Mesenchymal stem cell (in vitro differentiated cells and primary cell): ENCODE measurements at regions not wholly inside any gene's neighbourhood (a gene's known extent, or its start where the extent isn't known, plus 50 kb on each side); places are given as distances from the start of the nearest gene placed in this dataset.
A peak's percentile ranks its signal among the peaks of the same experiment; 100 is the strongest.

Experiments used
- DNase-seq: peaks from one replicate; pipeline ENCODE4 v3.0.0-alpha.2; 2013
- H2AFZ ChIP-seq: one replicate; pipeline ENCODE4 v1.6.1; 2013; ENCODE audit warnings: low read depth, mild to moderate bottlenecking, control low read depth, inconsistent platforms, low read length, moderate library complexity
- H2AK5ac ChIP-seq: 2 replicates; pipeline ENCODE4 v1.6.1; 2013; ENCODE audit warnings: low read length, moderate library complexity, mild to moderate bottlenecking, inconsistent platforms; ENCODE audit not compliant: severe bottlenecking
- H2BK120ac ChIP-seq: one replicate; pipeline ENCODE4 v1.6.1; 2013; ENCODE audit warnings: low read depth, mild to moderate bottlenecking, inconsistent platforms, low read length, moderate library complexity
- H2BK12ac ChIP-seq, 2 experiments: one replicate each; pipeline ENCODE4 v1.6.1; 2013; ENCODE audit warnings: inconsistent platforms in 2 of 2, low read length in 2 of 2, mild to moderate bottlenecking in 2 of 2, moderate library complexity in 2 of 2, control low read depth in 1 of 2
- H2BK15ac ChIP-seq: one replicate; pipeline ENCODE4 v1.6.1; 2013; ENCODE audit warnings: mild to moderate bottlenecking, low read depth, inconsistent platforms; ENCODE audit not compliant: poor library complexity, severe bottlenecking
- H2BK5ac ChIP-seq: 2 replicates; pipeline ENCODE4 v1.6.1; 2013; ENCODE audit warnings: low read depth, mild to moderate bottlenecking, low read length, control low read depth, inconsistent platforms; ENCODE audit not compliant: poor library complexity, severe bottlenecking
- H3K14ac ChIP-seq, 2 experiments: one replicate each; pipeline ENCODE4 v1.6.1; 2013; ENCODE audit warnings: inconsistent platforms in 2 of 2, low read length in 2 of 2, control low read depth in 1 of 2, mild to moderate bottlenecking in 1 of 2, moderate library complexity in 1 of 2
- H3K18ac ChIP-seq, 2 experiments: one replicate each; pipeline ENCODE4 v1.6.1; 2013; ENCODE audit warnings: inconsistent platforms in 2 of 2, low read length in 2 of 2, control low read depth in 1 of 2, low read depth in 1 of 2, mild to moderate bottlenecking in 1 of 2
- H3K23ac ChIP-seq, 2 experiments: one replicate each; pipeline ENCODE4 v1.6.1; 2013; ENCODE audit warnings: inconsistent platforms in 2 of 2, low read length in 2 of 2, mild to moderate bottlenecking in 2 of 2, moderate library complexity in 2 of 2, control low read depth in 1 of 2
- H3K27ac ChIP-seq: 2 replicates; pipeline ENCODE4 v1.5.1; 2013; ENCODE audit warnings: mild to moderate bottlenecking, moderate library complexity, low read length, control low read depth, inconsistent platforms; ENCODE audit not compliant: poor library complexity, severe bottlenecking
- H3K27me3 ChIP-seq, 2 experiments: 2 replicates each; pipeline versions ENCODE4 v1.6.1 to v1.7.0; 2013; ENCODE audit warnings: low read length in 2 of 2, mild to moderate bottlenecking in 2 of 2, moderate library complexity in 2 of 2, control low read depth in 1 of 2, inconsistent platforms in 1 of 2; ENCODE audit not compliant: control insufficient read depth in 1 of 2, insufficient read depth in 1 of 2
- H3K36me3 ChIP-seq, 2 experiments: 2 replicates each; pipeline versions ENCODE4 v1.6.1 to v1.7.0; 2013; ENCODE audit warnings: low read length in 2 of 2, control low read depth in 1 of 2, inconsistent platforms in 1 of 2, low read depth in 1 of 2, mild to moderate bottlenecking in 1 of 2; ENCODE audit not compliant: insufficient read depth in 2 of 2, control insufficient read depth in 1 of 2
- H3K4ac ChIP-seq, 2 experiments: one replicate each; pipeline ENCODE4 v1.6.1; 2013; ENCODE audit warnings: inconsistent platforms in 2 of 2, low read length in 2 of 2, mild to moderate bottlenecking in 2 of 2, moderate library complexity in 2 of 2, control low read depth in 1 of 2, low read depth in 1 of 2
- H3K4me1 ChIP-seq: 2 replicates; pipeline ENCODE4 v1.6.1; 2013; ENCODE audit warnings: low read depth, low read length, control low read depth; ENCODE audit not compliant: control insufficient read depth, insufficient read depth
- H3K4me2 ChIP-seq: 2 replicates; pipeline ENCODE4 v1.6.1; 2013; ENCODE audit warnings: low read length, mild to moderate bottlenecking, inconsistent platforms; ENCODE audit not compliant: poor library complexity, severe bottlenecking
- H3K4me3 ChIP-seq, 2 experiments: 2 replicates each; pipeline versions ENCODE4 v1.5.1 to v1.7.0; 2013; ENCODE audit warnings: low read length in 2 of 2, mild to moderate bottlenecking in 2 of 2, control low read depth in 1 of 2, low read depth in 1 of 2; ENCODE audit not compliant: insufficient read depth in 1 of 2
- H3K79me1 ChIP-seq: replicated peaks from 2 replicates; pipeline ENCODE4 v1.6.1; 2013; ENCODE audit warnings: mild to moderate bottlenecking, control low read depth, low read length, inconsistent platforms; ENCODE audit not compliant: poor library complexity, severe bottlenecking
- H3K9ac ChIP-seq: 2 replicates; pipeline ENCODE4 v1.7.0; 2013; ENCODE audit warnings: mild to moderate bottlenecking, low read length, moderate library complexity
- H3K9me3 ChIP-seq: 2 replicates; pipeline ENCODE4 v1.7.0; 2013; ENCODE audit warnings: mild to moderate bottlenecking, low read length; ENCODE audit not compliant: control insufficient read depth
- H4K8ac ChIP-seq: one replicate; pipeline ENCODE4 v1.6.1; 2013; ENCODE audit warnings: inconsistent platforms, mild to moderate bottlenecking, low read length, moderate library complexity
- H4K91ac ChIP-seq: one replicate; pipeline ENCODE4 v1.6.1; 2013; ENCODE audit warnings: mild to moderate bottlenecking, low read length, inconsistent platforms
- WGBS: methylation state at CpG from one replicate; pipeline ENCODE4 v1.1.7; 2013; ENCODE audit warnings: mixed read lengths; 5-methylcytosine and 5-hydroxymethylcytosine counted together

DNA sequence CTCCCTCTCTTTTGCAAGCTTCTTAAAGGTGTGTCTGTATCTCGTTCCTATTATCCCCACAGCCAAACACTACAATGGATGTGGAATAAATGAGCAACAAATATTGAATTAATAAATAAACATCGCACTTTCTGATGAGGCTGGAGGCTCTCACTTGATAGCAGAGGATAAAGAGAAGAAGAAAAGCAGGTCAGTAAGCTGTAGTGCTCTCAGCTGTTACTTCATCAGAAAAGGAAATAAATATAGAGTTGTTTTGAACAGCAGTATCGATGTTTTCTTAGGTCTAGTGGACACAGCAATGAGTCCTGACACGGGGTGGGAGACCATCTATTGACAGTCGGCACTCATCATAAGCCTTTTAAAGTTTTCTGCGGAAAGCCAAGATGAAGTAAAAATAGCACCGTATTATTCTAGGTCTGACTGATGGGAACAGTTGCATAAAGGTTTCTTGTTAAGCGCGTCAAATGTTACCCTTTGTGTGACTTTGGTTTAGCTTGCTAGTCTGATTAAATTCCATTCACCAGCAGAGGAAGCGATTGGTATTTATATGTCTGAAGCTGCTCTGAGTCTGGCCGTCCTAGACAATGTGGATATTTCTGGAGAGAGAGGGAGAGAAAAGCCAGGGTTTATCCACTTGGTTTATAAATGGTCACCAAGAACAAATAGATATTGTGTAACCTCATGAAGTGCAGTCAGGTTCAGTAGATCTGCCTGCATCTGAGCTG, 646.1 kb downstream of the CDH11 start:
- no peak overlapping the region for H2AK5ac ChIP-seq
- peaks cover 6% of the 10 kb centered on the region for H3K4me1 ChIP-seq
- H3K79me1 ChIP-seq, result no peaks in the 10 kb centered on the region
- WGBS, result 92% methylated on average over 10 of the region's 11 CpGs
- no peak overlapping the region for H3K9ac ChIP-seq
- H3K23ac ChIP-seq, result no peak overlapping the region
- H3K14ac ChIP-seq, result no peak overlapping the region
- no peaks in the 10 kb centered on the region for H3K36me3 ChIP-seq
- H4K8ac ChIP-seq, result no peak overlapping the region
- H3K18ac ChIP-seq, result no peak overlapping the region
- no peak overlapping the region for H2BK12ac ChIP-seq
- H3K27me3 ChIP-seq, result no peaks in the 10 kb centered on the region
- no peak overlapping the region for H2BK120ac ChIP-seq
- H4K91ac ChIP-seq, result no peak overlapping the region
- H3K4me2 ChIP-seq, result no peak overlapping the region
- H2AFZ ChIP-seq, result no peak overlapping the region
- H3K27ac ChIP-seq, result no peak overlapping the region
- no peak overlapping the region for H3K4me3 ChIP-seq
- no peak overlapping the region for H3K4ac ChIP-seq
- H3K9me3 ChIP-seq, result no peaks in the 10 kb centered on the region
- no peak overlapping the region for H2BK15ac ChIP-seq
- DNase-seq, result peak; percentile 39
- no peak overlapping the region for H2BK5ac ChIP-seq

- no peak overlapping the region for H3K18ac ChIP-seq
- no peak overlapping the region for H2AFZ ChIP-seq
- H3K14ac ChIP-seq, result no peak overlapping the region
- H2BK120ac ChIP-seq, result no peak overlapping the region
- no peaks in the 10 kb centered on the region for H3K36me3 ChIP-seq
- H3K27ac ChIP-seq, result no peak overlapping the region
- peaks cover 5% of the 10 kb centered on the region for H3K9me3 ChIP-seq
- H2BK15ac ChIP-seq, result no peak overlapping the region
- no peak overlapping the region for H3K4me3 ChIP-seq
- no peak overlapping the region for H3K4me2 ChIP-seq
- no peak overlapping the region for H3K9ac ChIP-seq
- H4K8ac ChIP-seq, result no peak overlapping the region
- no peak overlapping the region for H3K4ac ChIP-seq
- H3K23ac ChIP-seq, result no peak overlapping the region
- no peaks in the 10 kb centered on the region for H3K4me1 ChIP-seq
- no peaks in the 10 kb centered on the region for H3K79me1 ChIP-seq
- no peak for DNase-seq
- H2BK12ac ChIP-seq, result no peak overlapping the region
- H3K27me3 ChIP-seq, result no peaks in the 10 kb centered on the region
- H4K91ac ChIP-seq, result no peak overlapping the region
- H2AK5ac ChIP-seq, result no peak overlapping the region
- H2BK5ac ChIP-seq, result no peak overlapping the region
- WGBS, result no CpG with 5 or more reads among the region's 2 CpGs
Measured at GRCh38 chr16:64470916-64471315, 650.9 kb downstream of the CDH11 start.

GRCh38 chr16:64469906-64470702, 651.8 kb downstream of the CDH11 start:
- no peak overlapping the region for H4K91ac ChIP-seq
- H3K4me2 ChIP-seq, result no peak overlapping the region
- no peak overlapping the region for H2BK12ac ChIP-seq
- no peaks in the 10 kb centered on the region for H3K79me1 ChIP-seq
- no peak overlapping the region for H3K4me3 ChIP-seq
- WGBS, result 89% methylated on average over 2 of the region's 2 CpGs
- no peak overlapping the region for H3K14ac ChIP-seq
- no peak overlapping the region for H3K4ac ChIP-seq
- H2BK120ac ChIP-seq, result no peak overlapping the region
- no peak overlapping the region for H3K23ac ChIP-seq
- H2AFZ ChIP-seq, result no peak overlapping the region
- no peaks in the 10 kb centered on the region for H3K27me3 ChIP-seq
- H3K9me3 ChIP-seq, result peaks cover 10% of the 10 kb centered on the region
- no peaks in the 10 kb centered on the region for H3K36me3 ChIP-seq
- no peak overlapping the region for H4K8ac ChIP-seq
- no peak overlapping the region for H3K27ac ChIP-seq
- no peak overlapping the region for H2BK15ac ChIP-seq
- H3K9ac ChIP-seq, result no peak overlapping the region
- DNase-seq, result no peak
- H3K4me1 ChIP-seq, result no peaks in the 10 kb centered on the region
- no peak overlapping the region for H2AK5ac ChIP-seq
- no peak overlapping the region for H2BK5ac ChIP-seq
- H3K18ac ChIP-seq, result peak overlapping the region in 1 of 2 experiments; percentile 21

DNA sequence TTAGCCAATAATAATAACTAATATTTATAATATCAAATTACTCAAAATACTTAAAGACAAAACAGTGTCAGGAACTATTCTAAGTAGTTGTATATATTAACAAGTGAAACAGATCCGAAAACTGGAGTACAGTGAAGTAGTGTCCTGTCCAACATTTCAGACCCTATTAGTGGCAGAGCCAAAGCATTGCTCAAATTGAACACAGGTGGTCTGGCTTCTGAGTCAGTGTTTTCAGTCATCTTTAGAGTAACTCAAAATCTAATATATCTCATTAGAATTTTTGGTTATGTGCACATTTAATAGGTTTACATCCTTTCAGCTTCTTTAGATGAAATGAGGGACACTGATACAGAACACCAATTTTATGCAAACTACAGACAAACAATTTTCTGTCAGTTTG, 652.5 kb downstream of the CDH11 start:
- Histone ChIP-seq H2AK5ac (no peak overlapping the region), H2BK15ac (no peak overlapping the region), H4K91ac (no peak overlapping the region), H2BK12ac (no peak overlapping the region), H3K36me3 (no peaks in the 10 kb centered on the region), H3K9me3 (peaks cover 10% of the 10 kb centered on the region), H3K18ac (no peak overlapping the region), H4K8ac (no peak overlapping the region), H3K4me2 (no peak overlapping the region), H3K14ac (no peak overlapping the region), H3K4ac (no peak overlapping the region), H3K27me3 (no peaks in the 10 kb centered on the region), H3K9ac (no peak overlapping the region), H3K23ac (no peak overlapping the region), H2AFZ (no peak overlapping the region), H2BK5ac (no peak overlapping the region), H2BK120ac (no peak overlapping the region), H3K4me3 (no peak overlapping the region), H3K4me1 (no peaks in the 10 kb centered on the region), H3K79me1 (no peaks in the 10 kb centered on the region), H3K27ac (no peak overlapping the region)
- DNase-seq, result no peak
- WGBS, result 86% methylated on average over 1 of the region's 1 CpG
